ENCODE measurements at regions not wholly inside any gene's neighbourhood (a gene's known extent, or its start where the extent isn't known, plus 50 kb on each side); places are given as distances from the start of the nearest gene placed in this dataset.

DNA sequence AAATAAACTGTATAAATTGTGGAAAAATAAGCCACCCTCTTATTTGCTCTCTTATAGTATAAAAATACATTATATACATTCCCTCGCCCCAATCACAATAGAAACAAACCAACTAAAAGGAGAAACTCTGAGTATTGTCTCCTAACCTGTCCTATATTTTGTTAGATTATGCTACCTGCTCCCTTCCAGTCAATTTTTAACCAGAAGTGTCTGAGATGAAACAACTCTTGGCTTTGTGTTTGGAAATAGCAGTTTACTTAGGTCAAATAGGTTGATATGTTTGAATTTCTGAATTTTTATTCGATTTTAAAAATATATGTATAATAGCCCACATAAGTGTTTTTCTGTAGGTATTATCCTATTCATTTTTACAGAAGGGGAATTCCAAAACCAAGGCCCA lies 475.0 kb upstream of the ZNF462 start:
- H3K9me3 ChIP-seq (ENCODE audit: low read length), result no peaks in the 10 kb centered on the region
- H3K4me2 ChIP-seq (ENCODE audit: low read length), result no peak overlapping the region
- no peak overlapping the region for H3K27ac ChIP-seq (ENCODE audit: low read depth, low read length, poor library complexity, severe bottlenecking)
- no peaks in the 10 kb centered on the region for H3K9me2 ChIP-seq (ENCODE audit: insufficient read depth, low read length)
- TF ChIP-seq, protein P1, sequence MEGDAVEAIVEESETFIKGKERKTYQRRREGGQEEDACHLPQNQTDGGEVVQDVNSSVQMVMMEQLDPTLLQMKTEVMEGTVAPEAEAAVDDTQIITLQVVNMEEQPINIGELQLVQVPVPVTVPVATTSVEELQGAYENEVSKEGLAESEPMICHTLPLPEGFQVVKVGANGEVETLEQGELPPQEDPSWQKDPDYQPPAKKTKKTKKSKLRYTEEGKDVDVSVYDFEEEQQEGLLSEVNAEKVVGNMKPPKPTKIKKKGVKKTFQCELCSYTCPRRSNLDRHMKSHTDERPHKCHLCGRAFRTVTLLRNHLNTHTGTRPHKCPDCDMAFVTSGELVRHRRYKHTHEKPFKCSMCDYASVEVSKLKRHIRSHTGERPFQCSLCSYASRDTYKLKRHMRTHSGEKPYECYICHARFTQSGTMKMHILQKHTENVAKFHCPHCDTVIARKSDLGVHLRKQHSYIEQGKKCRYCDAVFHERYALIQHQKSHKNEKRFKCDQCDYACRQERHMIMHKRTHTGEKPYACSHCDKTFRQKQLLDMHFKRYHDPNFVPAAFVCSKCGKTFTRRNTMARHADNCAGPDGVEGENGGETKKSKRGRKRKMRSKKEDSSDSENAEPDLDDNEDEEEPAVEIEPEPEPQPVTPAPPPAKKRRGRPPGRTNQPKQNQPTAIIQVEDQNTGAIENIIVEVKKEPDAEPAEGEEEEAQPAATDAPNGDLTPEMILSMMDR (conservative IDR thresholded peaks at IDR 0.05; ENCODE audit: low read length), result no peak
- TF ChIP-seq EZH2phosphoT487 (IDR thresholded peaks at IDR 0.05; ENCODE audit: borderline replicate concordance, low read depth, low read length), result no peak
- BruUV-seq (replicated peaks), result no TSS peak
- no peak overlapping the region for H3K4me3 ChIP-seq (ENCODE audit: low read depth, low read length, poor library complexity, severe bottlenecking)
- H3K79me2 ChIP-seq (ENCODE audit: insufficient read depth, low read depth, low read length), result no peaks in the 10 kb centered on the region
- no peak for DNase-seq (ENCODE audit: low spot score)
- ChIA-PET POLR2A (no interaction called here), CTCF (ENCODE audit: unreplicated experiment) (no interaction called here)
- intact Hi-C loops (cut with micrococcal nuclease; ENCODE audit: unreplicated experiment), result no loop called here
- no peak overlapping the region for H2AFZ ChIP-seq (ENCODE audit: low read length)
- no peaks in the 10 kb centered on the region for H4K20me1 ChIP-seq (ENCODE audit: insufficient read depth, low read length)
- H3K36me3 ChIP-seq (ENCODE audit: insufficient read depth, low read length), result no peaks in the 10 kb centered on the region
- H3K4me1 ChIP-seq (ENCODE audit: insufficient read depth, low read length, poor library complexity, severe bottlenecking), result no peaks in the 10 kb centered on the region

DNA sequence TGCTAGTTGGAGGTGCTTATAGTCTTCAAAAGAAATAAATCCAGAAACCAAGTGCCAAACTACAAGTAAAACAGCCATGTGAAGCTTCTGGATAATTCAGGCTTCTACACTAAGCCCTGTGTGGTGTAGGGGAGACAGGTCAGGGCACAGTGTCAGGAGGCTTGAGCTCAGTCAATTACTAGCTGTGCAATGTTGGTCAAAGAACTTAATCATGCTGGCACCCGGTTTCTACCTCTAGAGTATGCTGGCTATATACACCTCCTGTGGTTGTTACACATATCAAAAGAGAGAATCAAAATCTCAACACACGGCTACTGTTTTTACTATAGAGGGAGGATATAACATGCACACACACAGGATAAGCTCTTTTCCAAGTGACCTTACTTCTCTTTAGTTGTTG lies 469.7 kb upstream of the ZNF462 start:
- Histone ChIP-seq H3K4me2 (ENCODE audit: low read length) (no peak overlapping the region), H3K36me3 (ENCODE audit: insufficient read depth, low read length) (no peaks in the 10 kb centered on the region), H3K4me1 (ENCODE audit: insufficient read depth, low read length, poor library complexity, severe bottlenecking) (no peaks in the 10 kb centered on the region), H3K9me2 (ENCODE audit: insufficient read depth, low read length) (no peaks in the 10 kb centered on the region), H3K27ac (ENCODE audit: low read depth, low read length, poor library complexity, severe bottlenecking) (no peak overlapping the region), H2AFZ (ENCODE audit: low read length) (no peak overlapping the region), H3K9me3 (ENCODE audit: low read length) (no peaks in the 10 kb centered on the region), H3K4me3 (ENCODE audit: low read depth, low read length, poor library complexity, severe bottlenecking) (no peak overlapping the region), H3K79me2 (ENCODE audit: insufficient read depth, low read depth, low read length) (no peaks in the 10 kb centered on the region), H4K20me1 (ENCODE audit: insufficient read depth, low read length) (no peaks in the 10 kb centered on the region)
- POLR2A ChIA-PET, result interaction anchor here (1.0 kb wide), 1 partner anchor 13 kb away, joined by 3 read pairs; no protein-coding TSS in a partner anchor
- DNase-seq (ENCODE audit: low spot score), result no peak
- CTCF ChIA-PET (ENCODE audit: unreplicated experiment), result no interaction called here
- TF ChIP-seq, protein P1 (conservative IDR thresholded peaks at IDR 0.05; ENCODE audit: low read length), result no peak
- TF ChIP-seq EZH2phosphoT487 (IDR thresholded peaks at IDR 0.05; ENCODE audit: borderline replicate concordance, low read depth, low read length), result no peak
- intact Hi-C loops (cut with micrococcal nuclease; ENCODE audit: unreplicated experiment), result no loop called here
- BruUV-seq (replicated peaks), result no TSS peak

DNA sequence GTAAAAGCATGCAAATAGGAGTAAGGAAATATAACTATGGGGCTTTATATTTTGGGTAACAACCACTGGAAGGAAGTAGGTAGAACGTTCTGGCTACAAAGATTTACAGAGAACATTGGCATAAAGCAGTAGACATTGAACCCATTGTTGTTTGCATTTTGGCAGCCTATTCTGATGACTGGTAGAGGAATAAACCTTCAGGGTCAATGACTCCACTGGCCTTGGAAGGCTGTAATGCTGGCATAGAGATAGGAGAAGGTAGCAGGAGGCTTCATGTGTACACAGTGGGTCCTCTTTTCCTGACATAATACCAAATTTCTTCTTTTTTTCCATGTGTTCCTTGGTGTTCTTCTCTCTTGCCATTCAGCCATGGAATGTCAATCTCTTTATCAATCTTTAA lies 462.8 kb upstream of the ZNF462 start:
- CTCF ChIA-PET (ENCODE audit: unreplicated experiment), result no interaction called here
- H3K4me2 ChIP-seq (ENCODE audit: low read length), result no peak overlapping the region
- no peak overlapping the region for H2AFZ ChIP-seq (ENCODE audit: low read length)
- no peak for DNase-seq (ENCODE audit: low spot score)
- H3K36me3 ChIP-seq (ENCODE audit: insufficient read depth, low read length), result no peaks in the 10 kb centered on the region
- H3K9me2 ChIP-seq (ENCODE audit: insufficient read depth, low read length), result no peaks in the 10 kb centered on the region
- H3K79me2 ChIP-seq (ENCODE audit: insufficient read depth, low read depth, low read length), result no peaks in the 10 kb centered on the region
- no TSS peak for BruUV-seq (replicated peaks)
- intact Hi-C loops (cut with micrococcal nuclease; ENCODE audit: unreplicated experiment), result no loop called here
- H3K4me1 ChIP-seq (ENCODE audit: insufficient read depth, low read length, poor library complexity, severe bottlenecking), result no peaks in the 10 kb centered on the region
- no peak overlapping the region for H3K27ac ChIP-seq (ENCODE audit: low read depth, low read length, poor library complexity, severe bottlenecking)
- POLR2A ChIA-PET, result no interaction called here
- no peaks in the 10 kb centered on the region for H4K20me1 ChIP-seq (ENCODE audit: insufficient read depth, low read length)
- no peaks in the 10 kb centered on the region for H3K9me3 ChIP-seq (ENCODE audit: low read length)
- no peak for TF ChIP-seq EZH2phosphoT487 (IDR thresholded peaks at IDR 0.05; ENCODE audit: borderline replicate concordance, low read depth, low read length)
- TF ChIP-seq, protein P1 (conservative IDR thresholded peaks at IDR 0.05; ENCODE audit: low read length), result no peak
- no peak overlapping the region for H3K4me3 ChIP-seq (ENCODE audit: low read depth, low read length, poor library complexity, severe bottlenecking)
